GM19035 (cell line): ENCODE measurements at regions not wholly inside any gene's neighbourhood (a gene's known extent, or its start where the extent isn't known, plus 50 kb on each side); places are given as distances from the start of the nearest gene placed in this dataset.
"Not testable (repeated sequence)": the region's sequence is repeated elsewhere in the genome, so short reads cannot be mapped to it uniquely, and the experiment has no call there.

Experiments
- ATAC-seq: cut with Tn5 transposase; IDR thresholded peaks from one replicate; pipeline ENCODE4 v1.9.1; 2021; ENCODE audit not compliant: unreplicated experiment

DNA sequence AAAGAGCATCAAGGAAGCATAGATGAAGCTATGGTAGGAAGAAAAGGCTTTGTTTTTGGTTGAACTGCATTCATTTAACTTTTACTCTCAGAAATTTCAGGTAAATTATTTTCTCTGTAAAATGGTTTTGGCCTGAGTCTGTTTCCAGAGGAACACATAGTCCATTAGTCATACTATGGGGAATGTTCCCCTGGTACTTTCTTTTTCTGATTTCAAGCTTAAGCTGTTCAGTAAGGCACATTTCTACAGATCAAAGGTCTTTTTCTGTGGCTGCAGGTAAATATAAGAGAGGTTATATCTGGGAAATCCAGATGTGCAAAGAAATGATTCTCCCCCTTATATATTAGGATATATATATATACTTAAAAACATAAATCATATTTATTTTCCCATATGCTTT, 1744.4 kb upstream of the ADGRL3 start:
- no peak for ATAC-seq

DNA sequence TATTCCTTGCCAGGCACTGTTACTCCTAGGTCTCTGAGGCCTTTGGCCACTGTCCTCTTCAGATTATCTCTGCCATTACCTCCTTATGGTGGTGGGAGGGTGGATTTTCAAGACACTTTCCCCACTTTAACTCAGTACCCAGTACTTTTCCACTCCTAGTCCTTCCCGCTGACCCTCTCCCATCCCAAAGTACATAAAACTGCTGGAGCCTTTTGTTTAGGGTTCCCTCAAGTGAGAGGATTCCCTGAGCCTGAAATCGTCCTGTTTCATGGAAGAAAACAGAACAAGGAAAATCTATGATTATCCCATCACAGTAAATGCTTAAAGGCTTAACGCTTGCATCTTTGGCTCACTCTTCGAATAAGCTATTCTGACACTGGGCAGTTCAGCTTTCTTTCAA, 1742.5 kb upstream of the ADGRL3 start:
- no peak for ATAC-seq

DNA sequence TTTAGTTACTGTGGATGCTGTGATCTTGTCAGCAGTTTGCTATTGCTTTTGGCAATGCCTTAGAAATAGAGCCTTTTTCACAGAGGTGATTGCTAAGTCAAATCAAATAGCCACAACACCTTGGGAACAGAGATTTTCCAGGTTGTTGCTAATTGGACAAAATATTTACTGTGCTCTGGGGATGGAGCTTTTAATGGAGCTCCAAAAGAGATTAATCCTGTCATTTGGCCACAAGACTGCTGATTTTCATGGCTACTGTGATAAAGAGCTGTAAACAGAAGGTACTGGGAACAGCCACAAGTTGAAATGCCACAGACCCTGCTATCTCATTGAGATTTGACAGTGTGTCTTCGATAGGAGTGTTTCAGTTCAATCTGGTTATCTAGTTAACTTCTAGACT, 1715.2 kb upstream of the ADGRL3 start:
- no peak for ATAC-seq

DNA sequence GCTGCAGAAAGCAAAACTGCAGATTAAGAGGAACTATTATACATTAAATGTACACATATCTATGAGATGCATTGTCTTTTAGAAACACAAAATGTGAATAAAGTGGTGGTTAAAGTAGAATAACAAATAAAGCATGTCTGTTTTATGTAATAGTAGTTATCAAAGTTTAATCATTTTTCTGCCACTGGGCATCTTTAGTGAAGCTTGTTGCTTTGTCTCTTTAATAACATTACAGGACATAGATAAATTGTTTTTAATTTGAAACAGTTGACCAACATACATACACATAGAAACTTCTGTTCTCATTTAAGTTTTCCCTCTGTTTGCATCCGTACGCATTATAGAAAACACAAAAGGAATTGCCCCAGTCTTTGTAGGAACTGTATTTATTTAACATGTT, 1700.0 kb upstream of the ADGRL3 start:
- ATAC-seq, result no peak

DNA sequence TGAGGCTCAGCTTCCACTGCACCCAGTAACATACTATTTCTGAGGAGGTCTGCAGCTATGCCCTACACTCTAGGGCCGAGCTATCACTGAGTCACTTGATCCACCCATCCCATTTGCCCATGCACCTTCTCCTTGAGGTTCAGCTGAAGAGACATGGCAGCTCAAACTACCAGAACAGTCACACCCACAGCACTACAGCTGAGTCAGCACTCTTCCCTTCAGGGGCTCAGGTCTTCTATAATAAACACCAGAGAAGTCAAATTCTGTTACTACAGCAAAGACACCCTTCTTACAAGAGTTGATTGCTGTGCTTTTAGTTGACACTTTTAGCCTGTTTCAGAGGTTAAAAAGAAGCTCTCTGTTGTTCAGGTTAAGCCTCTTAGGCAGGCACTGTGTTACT, 1696.4 kb upstream of the ADGRL3 start:
- ATAC-seq, result no peak

DNA sequence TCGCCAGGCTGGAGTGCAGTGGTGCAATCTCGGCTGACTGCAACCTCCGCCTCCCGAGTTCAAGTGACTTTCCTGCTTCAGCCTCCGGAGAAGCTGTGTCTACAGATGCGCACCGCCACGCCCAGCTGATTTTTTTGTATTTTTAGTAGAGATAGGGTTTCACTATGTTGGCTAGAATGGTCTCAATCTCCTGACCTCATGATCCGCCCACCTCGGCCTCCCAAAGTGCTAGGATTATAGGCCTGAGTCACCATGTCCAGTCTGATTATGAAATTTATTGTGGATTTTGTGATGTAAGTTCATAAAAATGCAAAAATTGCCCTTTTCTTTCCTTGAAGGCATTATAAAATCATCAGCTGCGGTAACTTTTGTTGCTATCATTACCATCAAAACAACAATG, 1688.3 kb upstream of the ADGRL3 start:
- not testable (repeated sequence) for ATAC-seq

DNA sequence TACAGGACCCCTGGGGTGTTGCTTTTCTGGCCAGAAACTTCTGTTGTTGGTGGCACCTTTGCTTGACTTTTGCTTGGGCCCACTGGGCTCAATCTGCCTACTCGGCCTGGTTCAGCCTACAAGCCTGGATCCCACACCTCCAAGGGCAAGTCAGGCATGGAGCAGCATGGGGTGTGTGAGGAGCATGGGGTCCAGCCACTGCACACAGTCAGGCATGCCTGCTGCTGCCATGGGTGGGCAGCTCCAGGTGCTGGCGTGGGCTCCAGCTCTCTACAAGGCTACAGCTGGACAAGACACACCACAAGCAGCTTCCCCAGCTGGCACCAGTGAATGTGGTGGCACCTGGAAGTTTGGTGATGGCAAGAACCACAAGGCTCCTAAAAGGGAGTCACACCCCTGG, 1683.1 kb upstream of the ADGRL3 start:
- no peak for ATAC-seq

DNA sequence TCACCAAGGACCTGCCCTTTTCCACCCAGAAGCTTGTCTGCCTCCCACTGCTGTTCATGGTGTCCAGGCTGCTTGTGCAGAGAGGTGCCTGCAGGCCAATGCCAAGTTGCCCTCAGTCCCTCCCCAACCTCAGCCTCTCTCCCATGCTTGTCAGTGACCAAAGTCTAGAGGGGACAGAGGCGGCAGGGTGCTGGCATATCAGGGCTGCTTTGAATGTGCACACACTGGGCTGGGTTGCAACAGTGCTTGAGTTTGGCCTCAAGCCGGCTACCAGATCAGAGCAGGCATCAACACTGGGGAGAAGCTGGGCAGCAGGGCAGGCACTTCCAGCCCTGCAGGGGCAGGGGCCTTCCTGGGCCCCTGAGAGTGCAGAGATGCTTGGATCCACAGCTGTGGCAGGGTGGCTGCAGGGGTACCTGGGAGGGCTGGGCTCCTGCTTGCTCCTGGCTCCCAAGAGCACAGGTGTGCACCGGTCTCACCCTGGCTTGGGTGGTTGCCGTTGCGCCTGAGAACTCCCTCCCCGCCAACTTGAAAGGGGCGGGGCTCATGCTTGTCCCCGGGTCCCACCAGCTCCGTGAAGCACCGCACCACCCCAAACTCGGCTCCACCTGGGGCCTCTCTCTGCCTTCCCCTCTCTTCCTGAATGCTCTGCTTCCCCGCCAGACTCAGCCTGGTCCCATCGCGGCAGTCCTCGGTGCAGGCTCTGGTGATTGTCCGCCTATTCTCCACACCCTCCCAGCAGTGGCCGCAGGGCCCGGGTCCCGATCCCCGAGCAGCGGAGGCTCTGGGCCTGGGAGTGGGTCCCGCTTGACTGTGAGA, 1681.9 kb upstream of the ADGRL3 start:
- ATAC-seq, result no peak

DNA sequence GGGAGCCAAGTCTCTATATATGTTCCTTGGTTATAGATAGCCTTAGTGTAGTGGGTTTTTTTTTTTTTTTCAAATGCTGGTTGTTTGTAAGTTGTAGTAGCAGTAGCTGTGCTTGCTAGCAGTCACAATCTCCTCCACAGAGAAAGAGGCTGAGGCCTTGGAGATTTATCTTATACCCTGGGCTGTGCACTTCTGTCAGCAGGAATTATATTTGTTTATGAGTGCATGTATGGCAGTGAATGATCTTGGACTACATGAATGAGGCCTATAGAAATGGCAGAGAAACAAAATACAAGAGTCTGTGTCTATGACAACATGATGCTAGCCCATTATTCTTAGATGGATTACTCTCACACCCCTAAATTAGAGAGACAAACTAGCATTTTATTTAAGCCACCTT, 1674.2 kb upstream of the ADGRL3 start:
- no peak for ATAC-seq

DNA sequence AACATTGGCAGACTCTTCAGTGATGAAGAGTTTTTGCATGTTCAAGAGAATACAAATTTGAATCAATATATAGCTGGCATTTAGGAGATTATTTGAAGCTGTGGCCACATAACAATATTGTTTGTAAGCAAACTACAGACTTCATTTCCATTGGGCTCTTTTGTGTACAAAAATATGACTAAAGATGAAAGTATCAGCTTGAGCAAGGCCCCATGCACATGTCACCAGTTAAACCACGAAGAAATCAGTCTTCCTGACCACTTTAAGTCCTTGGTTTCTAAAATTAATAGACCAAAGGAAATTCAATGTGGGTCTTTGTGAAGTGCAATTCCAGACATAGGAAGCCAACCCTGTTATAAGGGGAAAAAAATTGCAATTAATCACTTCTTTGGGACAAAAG, 1664.6 kb upstream of the ADGRL3 start:
- peak; percentile 82 for ATAC-seq

DNA sequence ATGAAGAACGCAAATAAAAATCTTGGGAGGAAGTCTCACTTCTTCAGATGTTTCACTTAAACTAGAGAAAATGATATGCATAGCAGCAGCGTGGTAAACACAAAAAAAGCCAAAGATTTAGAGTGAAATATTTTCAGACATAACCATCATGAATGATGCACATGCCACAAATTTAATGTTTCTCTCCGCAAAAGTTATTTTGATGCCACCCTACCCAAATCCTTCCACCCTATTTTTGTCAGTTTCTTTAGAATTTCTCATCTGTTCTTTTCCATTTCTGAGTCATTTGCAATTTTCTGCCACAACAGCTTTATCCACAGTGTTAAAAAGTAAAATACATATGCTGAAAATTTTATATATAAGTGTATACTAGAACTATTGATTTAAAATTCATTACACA, 1663.7 kb upstream of the ADGRL3 start:
- no peak for ATAC-seq

DNA sequence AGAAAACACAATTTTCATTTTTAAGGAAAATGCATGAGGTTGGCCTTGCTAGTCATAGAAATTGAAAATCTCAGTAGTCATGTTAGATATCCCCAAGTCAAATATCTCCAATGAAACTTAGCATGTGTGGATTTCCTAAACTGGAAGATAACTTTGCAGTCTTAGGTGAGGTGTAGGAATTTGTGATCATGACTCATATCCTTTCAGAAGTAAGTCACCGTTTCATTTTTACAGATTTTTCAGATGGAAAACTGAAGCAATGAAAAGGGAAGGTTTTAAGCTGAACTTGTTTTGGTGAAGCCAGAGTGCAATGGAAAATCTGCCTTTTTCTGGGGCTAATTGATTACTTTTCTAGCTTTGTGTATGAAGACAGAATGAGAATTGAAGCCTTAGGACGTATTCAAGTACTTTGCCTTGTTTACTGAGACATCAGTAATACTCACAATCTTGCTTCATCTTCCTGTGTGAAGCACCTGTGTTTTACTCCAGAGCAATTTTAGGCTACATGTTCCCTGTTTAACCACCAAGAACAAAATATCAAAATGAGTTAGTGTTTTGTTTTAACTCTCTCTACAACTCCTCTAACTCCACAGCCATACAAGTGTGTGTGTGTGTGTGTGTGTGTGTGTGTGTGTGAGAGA, 1662.8 kb upstream of the ADGRL3 start:
- no peak for ATAC-seq

DNA sequence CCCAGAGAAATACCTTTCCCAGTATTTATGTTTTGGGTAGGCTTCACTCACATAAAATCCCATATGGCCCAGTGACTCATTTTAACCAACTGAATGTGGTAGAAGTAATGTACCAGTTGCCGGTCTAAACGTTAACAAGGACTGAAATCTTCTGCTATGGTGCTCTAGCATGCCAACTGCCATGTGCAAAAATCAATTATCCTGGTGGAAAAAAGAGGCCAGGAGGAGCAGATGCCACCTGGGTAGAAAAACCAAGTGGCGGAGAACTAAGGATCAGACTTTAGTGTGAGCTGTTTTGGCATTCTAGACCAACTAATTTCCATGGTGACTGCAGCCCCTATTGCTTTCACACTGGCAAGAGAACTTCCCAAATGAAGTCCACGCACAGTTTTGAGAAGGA, 1660.7 kb upstream of the ADGRL3 start:
- ATAC-seq, result no peak

DNA sequence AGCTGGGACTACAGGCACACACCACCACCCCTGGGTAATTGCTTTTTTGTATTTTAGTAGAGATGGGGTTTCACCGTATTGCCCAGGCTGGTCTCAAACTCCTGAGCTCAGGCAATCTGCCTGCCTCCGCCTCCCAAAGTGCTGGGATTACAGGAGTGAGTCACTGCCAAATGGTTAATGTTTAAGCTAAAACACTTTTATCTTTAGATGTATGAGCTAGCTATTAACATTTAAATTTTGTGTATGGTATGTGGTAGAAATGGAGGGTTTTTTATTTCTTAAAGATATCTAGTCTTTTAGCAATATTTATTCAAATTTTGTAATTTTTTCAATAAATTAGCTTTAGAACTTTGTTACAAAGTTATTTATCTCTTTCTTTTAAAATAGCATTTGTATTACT, 1659.8 kb upstream of the ADGRL3 start:
- no peak for ATAC-seq

DNA sequence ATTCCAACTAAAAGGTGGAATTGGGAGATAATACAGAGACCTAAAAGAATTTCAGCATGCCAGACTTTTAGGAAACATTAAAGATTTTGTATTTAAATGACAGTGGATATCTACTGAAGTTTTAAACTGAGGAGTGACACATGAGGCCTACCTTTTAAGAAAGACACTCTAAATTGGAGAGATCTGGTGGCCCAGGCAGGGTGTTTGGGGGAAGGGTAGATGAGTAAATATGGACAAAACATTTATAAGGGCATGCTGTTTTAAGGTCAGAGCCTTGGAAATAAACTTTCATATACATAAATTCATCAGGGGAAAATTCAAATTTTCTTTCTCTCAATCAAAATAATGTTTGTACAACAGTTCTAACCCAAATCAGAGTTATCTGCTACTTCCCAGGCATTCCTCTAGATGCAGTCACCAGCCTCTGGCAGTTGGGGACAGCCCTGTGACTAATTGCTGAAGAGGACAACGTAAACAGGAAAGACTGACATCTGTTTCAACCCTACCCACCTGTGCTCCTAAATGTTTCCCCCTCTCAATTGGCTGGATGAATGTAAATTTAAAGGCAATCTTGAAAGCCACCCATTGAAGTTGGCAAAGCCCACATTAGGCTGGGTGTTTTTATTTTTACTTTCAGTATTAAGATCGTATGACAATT, 1646.9 kb upstream of the ADGRL3 start:
- peak; percentile 96 for ATAC-seq

DNA sequence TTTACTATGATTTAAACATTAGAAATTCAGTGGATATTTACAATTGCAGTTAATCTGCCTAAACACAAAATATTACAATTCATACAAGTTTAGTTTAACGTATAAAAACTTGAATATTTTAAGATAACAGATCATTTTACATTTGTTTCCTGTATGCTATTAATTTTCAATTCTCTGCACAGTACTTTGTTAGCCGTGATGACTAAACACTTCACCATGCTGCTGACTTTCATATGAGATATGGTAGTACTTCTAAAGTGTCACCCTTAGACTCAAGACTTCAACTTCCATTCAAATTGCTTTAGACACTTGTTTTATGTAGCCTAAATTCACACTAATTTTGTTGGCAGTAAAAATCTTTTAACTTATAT, 1646.4 kb upstream of the ADGRL3 start:
- ATAC-seq, result peak; percentile 63

DNA sequence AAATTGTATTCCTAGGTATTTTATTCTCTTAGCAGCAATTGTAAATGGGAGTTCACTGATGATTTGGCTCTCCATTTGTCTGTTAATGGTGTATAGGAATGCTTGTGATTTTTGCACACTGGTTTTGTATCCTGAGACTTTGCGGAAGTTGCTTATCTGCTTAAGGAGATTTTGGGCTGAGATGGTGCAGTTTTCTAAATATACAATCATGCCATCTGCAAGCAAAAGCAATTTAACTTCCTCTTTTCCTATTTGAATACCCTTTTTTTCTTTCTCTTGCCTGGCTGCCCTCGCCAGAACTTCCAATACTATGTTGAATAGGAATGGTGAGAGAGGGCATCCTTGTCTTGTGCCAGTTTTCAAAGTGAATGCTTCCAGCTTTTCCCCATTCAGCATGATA, 1643.9 kb upstream of the ADGRL3 start:
- not testable (repeated sequence) for ATAC-seq

DNA sequence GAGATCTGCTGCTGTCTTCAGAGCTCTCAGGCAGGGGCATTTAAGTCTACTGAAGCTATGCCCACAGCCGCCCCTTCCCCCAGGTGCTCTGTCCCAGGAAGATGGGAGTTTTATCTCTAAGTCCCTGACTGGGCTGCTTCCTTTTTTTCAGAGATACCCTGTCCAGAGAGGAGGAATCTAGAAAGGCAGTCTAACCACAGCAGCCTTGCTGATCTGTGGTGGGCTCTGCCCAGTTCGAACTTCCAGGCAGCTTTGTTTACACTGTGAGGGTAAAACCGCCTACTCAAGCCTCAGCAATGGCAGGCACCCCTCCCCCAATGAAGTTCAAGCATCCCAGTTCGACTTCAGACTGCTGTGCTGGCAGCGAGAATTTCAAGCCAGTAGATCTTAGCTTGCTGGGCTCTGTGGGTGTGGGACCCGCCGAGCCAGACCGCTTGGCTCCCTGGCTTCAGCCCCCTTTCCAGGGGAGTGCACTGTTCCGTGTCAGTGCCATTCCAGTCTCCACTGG, 1639.9 kb upstream of the ADGRL3 start:
- not testable (repeated sequence) for ATAC-seq

DNA sequence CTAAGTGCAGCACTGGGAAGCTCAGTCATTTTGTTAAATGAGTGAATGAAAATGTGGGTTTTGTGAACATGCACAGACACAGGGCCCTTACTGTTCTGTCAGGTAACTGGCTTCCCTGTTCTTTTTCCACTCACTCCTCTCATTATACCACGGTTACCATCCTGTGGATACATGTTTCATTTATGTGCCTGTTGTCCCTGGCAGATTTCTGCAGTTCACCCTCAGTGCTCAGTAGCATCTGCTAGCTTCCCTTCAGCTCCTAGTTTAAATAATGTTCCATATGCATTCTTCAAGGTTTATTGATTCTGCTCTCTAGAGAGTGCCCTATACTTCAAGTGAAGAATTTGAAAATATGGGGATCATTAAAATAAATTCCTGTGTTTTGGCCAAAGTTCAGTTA, 1634.3 kb upstream of the ADGRL3 start:
- ATAC-seq, result no peak

DNA sequence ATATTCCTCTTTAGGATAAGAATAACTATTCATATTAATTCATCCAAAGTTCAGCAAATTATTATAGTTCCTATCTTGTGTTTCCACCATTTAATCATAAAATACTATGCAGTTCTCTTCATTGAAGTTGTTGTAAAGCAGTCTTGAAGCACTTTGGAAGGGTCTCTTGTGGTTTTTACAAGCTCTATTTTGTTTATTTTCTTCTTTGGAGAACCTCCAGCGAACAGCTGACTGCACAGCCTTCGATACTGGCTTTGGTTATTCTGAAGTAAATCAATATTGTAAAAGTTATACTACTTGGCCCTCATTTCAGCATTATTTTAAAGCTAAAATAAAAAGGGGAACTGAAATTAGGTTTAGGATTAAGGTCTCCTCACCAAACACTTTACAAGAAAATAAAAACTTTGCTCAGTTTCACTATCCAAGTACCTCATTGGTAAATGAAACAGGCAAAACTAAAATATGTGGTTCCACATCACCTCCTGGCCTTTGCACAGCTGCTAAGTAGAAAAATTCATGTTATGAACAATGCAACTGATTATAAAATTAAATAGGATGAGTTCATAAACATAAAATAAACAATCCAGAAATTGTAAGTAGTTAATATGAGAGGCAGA, 1629.2 kb upstream of the ADGRL3 start:
- peak; percentile 90 for ATAC-seq

DNA sequence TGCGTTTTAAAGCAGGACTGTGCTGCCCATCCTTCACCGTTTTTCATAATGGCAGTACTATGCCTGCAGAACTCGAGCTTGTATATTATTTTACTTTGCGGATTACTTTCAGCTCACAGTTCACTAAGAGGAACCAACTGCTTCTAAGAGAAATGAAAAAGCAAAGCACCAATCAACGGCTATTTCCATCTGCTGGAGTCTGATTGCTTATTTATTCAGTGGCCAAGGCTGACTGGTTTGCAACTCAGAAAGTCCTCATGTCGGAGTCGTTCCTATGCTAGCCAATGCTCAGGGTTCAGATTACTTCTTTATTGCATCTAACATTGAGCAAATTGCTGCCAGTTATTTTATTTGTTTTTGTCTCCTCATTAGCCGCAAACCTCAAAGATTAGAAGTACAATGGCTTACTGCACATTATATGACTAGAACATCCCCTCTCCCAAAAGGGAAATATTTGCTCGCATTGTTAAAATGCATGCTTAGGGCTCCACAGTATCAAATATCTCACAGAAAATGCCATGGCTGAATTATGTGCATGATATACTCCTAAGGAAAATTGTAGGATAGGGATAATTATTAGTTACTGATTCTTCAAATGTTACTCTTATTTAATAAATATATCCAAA, 1628.2 kb upstream of the ADGRL3 start:
- no peak for ATAC-seq
